ENCODE measurements at regions not wholly inside any gene's neighbourhood (a gene's known extent, or its start where the extent isn't known, plus 50 kb on each side); places are given as distances from the start of the nearest gene placed in this dataset.

DNA sequence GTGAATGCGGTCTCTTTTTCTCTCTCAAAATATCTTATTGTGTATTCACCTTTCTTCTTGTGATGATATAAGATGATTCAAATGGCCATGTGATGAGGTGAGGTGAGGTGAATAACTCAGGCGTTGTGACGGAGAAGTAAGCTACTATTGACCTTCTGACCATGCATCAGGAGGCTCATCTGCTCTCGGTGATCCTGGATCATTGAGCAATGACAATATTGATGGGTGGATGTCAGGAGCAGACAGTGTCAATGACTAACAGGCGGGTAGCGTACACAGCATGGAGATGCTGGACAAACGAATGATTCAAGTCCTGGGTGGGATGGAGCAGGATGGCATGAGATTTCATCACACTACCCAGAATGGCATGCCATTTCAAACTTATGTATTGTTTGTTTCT is 119.6 kb downstream of the PXDC1 start:
- H3K9me3 Mint-ChIP-seq: no peaks in the 10 kb centered on the region
- no peak for DNase-seq
- H3K36me3 Mint-ChIP-seq (ENCODE audit: low read depth): no peaks in the 10 kb centered on the region
- H3K4me3 Mint-ChIP-seq: no peak overlapping the region
- peaks cover 16% of the 10 kb centered on the region for H3K4me1 Mint-ChIP-seq
- no peak overlapping the region for H3K27ac Mint-ChIP-seq
- peaks cover 3% of the 10 kb centered on the region for H3K27me3 Mint-ChIP-seq (ENCODE audit: low read depth, poor library complexity)
- TF ChIP-seq, protein P1, sequence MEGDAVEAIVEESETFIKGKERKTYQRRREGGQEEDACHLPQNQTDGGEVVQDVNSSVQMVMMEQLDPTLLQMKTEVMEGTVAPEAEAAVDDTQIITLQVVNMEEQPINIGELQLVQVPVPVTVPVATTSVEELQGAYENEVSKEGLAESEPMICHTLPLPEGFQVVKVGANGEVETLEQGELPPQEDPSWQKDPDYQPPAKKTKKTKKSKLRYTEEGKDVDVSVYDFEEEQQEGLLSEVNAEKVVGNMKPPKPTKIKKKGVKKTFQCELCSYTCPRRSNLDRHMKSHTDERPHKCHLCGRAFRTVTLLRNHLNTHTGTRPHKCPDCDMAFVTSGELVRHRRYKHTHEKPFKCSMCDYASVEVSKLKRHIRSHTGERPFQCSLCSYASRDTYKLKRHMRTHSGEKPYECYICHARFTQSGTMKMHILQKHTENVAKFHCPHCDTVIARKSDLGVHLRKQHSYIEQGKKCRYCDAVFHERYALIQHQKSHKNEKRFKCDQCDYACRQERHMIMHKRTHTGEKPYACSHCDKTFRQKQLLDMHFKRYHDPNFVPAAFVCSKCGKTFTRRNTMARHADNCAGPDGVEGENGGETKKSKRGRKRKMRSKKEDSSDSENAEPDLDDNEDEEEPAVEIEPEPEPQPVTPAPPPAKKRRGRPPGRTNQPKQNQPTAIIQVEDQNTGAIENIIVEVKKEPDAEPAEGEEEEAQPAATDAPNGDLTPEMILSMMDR (IDR thresholded peaks at IDR 0.05): no peak

DNA sequence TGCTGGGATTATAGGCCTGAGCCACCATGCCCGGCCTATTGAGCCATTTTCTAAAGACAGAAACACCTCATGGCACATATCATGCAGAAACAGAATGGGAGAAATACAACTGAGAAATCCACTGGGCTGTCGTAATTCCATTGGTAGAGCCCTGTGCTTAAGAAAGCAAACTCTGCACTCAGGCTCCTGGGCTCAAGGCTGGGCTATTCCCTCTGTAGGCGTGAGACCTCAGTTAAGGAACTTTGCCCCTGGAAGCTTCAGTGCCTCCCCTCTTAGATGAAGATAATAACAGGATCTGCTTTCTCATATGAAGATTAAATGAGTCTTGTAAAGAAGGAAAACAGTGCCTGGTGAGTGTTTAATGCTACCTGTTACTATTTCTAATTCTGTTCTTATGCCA is 120.3 kb downstream of the PXDC1 start:
- TF ChIP-seq, protein P1 (IDR thresholded peaks at IDR 0.05): no peak
- Mint-ChIP-seq H3K9me3 (no peaks in the 10 kb centered on the region), H3K27me3 (ENCODE audit: low read depth, poor library complexity) (peaks cover 3% of the 10 kb centered on the region), H3K4me3 (no peak overlapping the region), H3K36me3 (ENCODE audit: low read depth) (no peaks in the 10 kb centered on the region), H3K4me1 (peaks cover 20% of the 10 kb centered on the region), H3K27ac (no peak overlapping the region)
- DNase-seq: no peak

DNA sequence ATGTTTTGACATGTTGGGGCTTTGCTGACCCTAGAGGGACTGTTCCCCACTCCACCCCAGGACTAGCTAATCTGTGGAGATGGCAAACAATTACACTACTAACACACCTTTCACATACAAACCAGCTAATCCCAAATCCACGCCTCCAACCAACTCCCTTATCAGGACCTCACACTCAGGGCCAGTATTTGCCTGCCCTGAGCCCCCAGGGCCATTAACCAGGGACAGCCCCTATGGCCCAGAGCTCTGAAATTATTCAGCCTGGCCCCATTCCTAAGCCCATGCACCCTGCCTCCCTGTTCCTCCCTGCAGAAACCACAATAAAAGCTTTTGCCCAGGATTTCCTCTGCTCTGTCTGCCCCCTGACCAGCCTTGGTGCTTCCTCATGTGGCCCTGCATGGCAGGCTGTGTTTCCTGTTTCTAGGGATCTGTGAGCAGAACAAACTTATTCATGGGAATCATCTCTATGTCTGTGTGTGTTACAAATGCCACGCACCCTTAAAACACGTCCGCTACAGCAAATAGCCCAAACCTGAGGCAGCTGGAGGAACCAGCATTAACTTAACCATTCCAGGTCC is 121.2 kb downstream of the PXDC1 start:
- TF ChIP-seq, protein P1 (IDR thresholded peaks at IDR 0.05): no peak
- H3K36me3 Mint-ChIP-seq (ENCODE audit: low read depth): no peaks in the 10 kb centered on the region
- H3K27me3 Mint-ChIP-seq (ENCODE audit: low read depth, poor library complexity): peaks cover 3% of the 10 kb centered on the region
- no peak overlapping the region for H3K4me3 Mint-ChIP-seq
- H3K4me1 Mint-ChIP-seq: peaks cover 28% of the 10 kb centered on the region
- no peaks in the 10 kb centered on the region for H3K9me3 Mint-ChIP-seq
- H3K27ac Mint-ChIP-seq: peak overlapping the region; percentile 3
- no peak for DNase-seq

DNA sequence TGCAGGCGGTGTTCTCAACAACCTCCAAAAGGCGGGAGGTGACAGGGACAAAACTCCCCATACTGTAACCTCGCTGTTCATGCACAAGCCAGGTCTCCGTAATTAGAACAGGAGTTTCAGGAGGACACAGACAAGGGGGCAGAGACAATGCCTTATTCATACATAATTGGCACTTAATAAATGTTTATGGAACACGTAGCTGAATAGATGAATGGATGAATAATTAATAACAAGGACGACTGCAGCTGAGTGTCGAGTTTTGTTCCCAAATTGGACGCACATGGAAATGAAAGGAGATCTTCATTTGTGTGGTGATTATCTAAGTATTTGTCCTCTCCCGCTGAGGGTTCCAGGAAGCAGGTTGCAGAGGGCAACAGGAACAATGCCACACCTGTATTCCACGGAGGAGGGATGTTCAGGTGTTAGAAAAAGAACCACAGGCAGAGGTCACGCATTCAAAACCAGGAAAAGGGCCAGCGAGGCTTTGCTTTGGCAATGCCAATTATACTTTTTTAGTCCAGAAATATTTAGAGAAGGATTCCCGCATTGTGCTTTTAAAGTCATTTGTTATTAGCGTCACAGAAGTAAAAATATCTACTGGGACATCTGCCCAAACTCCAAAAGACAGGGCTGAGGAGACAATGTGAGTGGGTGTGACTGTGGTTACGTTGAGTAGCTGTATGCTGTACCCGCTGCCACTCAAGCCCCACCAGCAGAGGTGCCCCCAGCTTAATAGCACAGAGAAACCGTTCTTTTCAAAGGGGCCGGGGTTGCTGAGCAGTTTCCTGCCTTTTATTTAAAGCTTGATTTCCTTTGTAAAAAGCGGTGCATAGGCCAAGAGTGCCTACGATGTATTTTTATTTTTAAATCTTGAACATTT is 123.3 kb downstream of the PXDC1 start:
- peaks cover 7% of the 10 kb centered on the region for H3K27me3 Mint-ChIP-seq (ENCODE audit: low read depth, poor library complexity)
- DNase-seq: no peak
- H3K4me1 Mint-ChIP-seq: peaks cover 50% of the 10 kb centered on the region
- H3K27ac Mint-ChIP-seq: no peak overlapping the region
- TF ChIP-seq, protein P1 (IDR thresholded peaks at IDR 0.05): no peak
- no peaks in the 10 kb centered on the region for H3K36me3 Mint-ChIP-seq (ENCODE audit: low read depth)
- no peak overlapping the region for H3K4me3 Mint-ChIP-seq
- no peaks in the 10 kb centered on the region for H3K9me3 Mint-ChIP-seq

DNA sequence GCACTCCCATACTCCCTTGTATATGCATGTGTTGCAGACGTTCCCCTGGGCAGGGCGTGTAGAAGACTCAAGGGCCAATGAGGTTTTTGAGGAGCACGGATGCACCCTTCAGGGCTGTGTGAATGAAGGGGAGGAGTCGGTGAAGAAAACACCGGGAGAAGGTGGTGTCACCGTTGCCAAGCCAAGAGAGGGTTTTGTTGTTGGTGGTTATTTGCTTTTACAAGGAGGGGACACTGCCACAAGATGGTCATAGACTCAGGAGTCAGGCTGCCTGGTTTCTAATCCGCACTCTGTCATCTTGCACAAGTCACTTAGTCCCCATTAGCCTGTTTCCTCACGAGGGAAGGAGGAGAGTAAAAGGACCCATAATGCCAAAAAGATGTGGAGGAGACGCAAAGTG is 124.0 kb downstream of the PXDC1 start:
- Mint-ChIP-seq H3K4me3 (no peak overlapping the region), H3K9me3 (no peaks in the 10 kb centered on the region), H3K36me3 (ENCODE audit: low read depth) (no peaks in the 10 kb centered on the region), H3K27ac (no peak overlapping the region), H3K4me1 (peaks cover 53% of the 10 kb centered on the region), H3K27me3 (ENCODE audit: low read depth, poor library complexity) (peaks cover 7% of the 10 kb centered on the region)
- TF ChIP-seq, protein P1 (IDR thresholded peaks at IDR 0.05): no peak
- no peak for DNase-seq

Data from nephron progenitor cell (in vitro differentiated cells).